Epithelial cell of proximal tubule (primary cell): ENCODE measurements at regions not wholly inside any gene's neighbourhood (a gene's known extent, or its start where the extent isn't known, plus 50 kb on each side); places are given as distances from the start of the nearest gene placed in this dataset.

Experiments used
- DNase-seq: peaks from one replicate; pipeline ENCODE4 v3.0.0-alpha.2; 2011; ENCODE audit warnings: low read depth
- H3K4me3 ChIP-seq: 2 replicates; pipeline ENCODE4 v1.5.1; 2011; ENCODE audit warnings: low read depth, mild to moderate bottlenecking, low read length
- CTCF ChIP-seq: conservative IDR thresholded peaks from 2 replicates; pipeline ENCODE4 v1.5.1; 2012; ENCODE audit warnings: low read depth, mild to moderate bottlenecking, low read length

GRCh38 chr9:16031971-16032370 is 479.1 kb downstream of the CCDC171 start:
- DNase-seq, result peak; percentile 47
- TF ChIP-seq CTCF, result no peak
- H3K4me3 ChIP-seq, result no peak overlapping the region

DNA sequence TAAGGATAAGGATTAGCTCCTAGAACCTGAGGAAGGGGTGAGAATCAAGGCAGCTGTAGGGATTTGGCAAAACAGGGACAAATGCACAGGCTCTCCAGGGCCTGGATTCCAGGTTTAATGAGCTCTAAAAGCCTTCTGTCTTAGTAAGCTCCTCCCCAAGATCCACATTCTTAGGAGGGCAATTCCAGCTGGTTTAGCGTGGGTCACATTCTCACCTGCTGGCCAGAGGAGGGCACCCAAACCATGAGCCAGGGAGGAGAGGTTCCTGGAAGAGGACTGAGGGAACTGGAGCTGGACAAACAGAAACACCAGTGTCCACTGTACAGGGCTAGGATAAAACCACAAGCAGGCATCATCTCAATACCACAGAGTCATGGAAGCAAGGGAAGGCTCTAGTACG is 480.0 kb downstream of the CCDC171 start:
- TF ChIP-seq CTCF, result peak; percentile 53
- DNase-seq, result no peak
- no peak overlapping the region for H3K4me3 ChIP-seq

DNA sequence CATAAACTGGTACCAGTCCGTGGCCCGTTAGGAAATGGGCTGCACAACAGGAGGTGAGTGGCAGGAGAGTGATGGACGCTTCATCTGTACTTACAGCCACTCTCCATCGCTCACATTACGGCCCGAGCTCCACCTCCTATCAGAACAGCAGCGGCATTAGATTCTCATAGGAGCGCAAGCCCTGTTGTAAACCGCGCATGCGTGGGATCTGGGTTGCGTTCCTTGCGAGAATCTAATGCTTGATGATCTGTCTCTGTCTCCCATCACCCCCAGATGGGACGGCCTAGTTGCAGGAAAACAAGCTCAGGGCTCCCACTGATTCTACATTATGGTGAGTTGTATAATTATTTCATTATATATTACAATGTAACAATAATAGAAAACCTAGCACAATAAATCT is 480.4 kb downstream of the CCDC171 start:
- TF ChIP-seq CTCF, result no peak
- no peak for DNase-seq
- H3K4me3 ChIP-seq, result no peak overlapping the region

GRCh38 chr9:16033921-16034691 is 481.3 kb downstream of the CCDC171 start:
- H3K4me3 ChIP-seq, result no peak overlapping the region
- DNase-seq, result no peak

DNA sequence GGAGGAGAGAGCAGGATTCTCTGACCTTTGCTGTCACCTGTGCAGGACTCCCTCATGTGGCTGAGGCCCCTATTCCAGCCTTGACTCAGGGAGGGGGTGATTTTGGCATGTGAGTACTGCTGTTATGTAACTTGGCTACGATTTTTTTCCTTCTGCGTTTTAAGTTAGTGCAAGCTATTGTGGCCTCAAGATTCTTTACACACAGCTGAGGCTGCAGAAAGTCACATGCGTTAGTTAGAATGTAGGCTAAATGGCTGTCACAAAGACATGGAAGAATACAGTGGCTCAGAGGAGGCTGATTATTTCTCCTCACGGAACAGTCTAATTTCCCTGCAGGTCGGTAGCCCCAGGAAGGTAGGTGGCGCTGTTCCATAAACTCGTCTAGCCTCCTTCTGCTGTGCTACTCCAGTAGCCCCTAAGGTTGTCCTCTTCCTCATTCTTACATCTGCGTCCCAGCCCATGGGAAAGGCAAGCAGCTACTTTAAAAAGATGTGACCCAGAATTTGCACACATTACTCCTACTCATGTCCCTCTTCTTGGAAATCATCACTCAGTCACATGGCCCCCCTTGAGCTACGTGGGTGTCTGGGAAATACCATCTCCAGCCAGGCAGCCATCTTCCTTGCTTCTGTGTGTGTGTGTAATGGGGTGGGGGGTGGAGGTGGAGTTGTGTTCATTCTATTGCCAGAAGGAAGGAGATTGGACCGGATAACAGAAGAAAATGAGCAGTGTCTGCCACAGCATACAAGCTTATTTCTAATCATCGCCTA is 486.6 kb downstream of the CCDC171 start:
- H3K4me3 ChIP-seq, result no peak overlapping the region
- no peak for DNase-seq
- TF ChIP-seq CTCF, result peak; percentile 56

More at GRCh38 chr9:16033921-16034691, 481.3 kb downstream of the CCDC171 start:
- TF ChIP-seq CTCF, result no peak

- no peak overlapping the region for H3K4me3 ChIP-seq
- no peak for TF ChIP-seq CTCF
- DNase-seq, result no peak
These were observed 487.3 kb downstream of the CCDC171 start for GRCh38 chr9:16039988-16040761.
